ENCODE measurements at regions not wholly inside any gene's neighbourhood (a gene's known extent, or its start where the extent isn't known, plus 50 kb on each side); places are given as distances from the start of the nearest gene placed in this dataset.
"Not testable (repeated sequence)": the region's sequence is repeated elsewhere in the genome, so short reads cannot be mapped to it uniquely, and the experiment has no call there.

GRCh38 chr6:122931916-122932315 lies 64.1 kb upstream of the CLVS2 start:
- H3K4me2 ChIP-seq: no peak overlapping the region
- no peak overlapping the region for H3K27ac ChIP-seq (ENCODE audit: low read depth in 2 of 2, low read length in 1 of 2)
- H3K9ac ChIP-seq: no peak overlapping the region
- no peaks in the 10 kb centered on the region for H3F3A ChIP-seq (replicated peaks; ENCODE audit: insufficient read depth)
- H3K9me2 ChIP-seq: no peaks in the 10 kb centered on the region
- H4K20me1 ChIP-seq (ENCODE audit: insufficient read depth): no peaks in the 10 kb centered on the region
- no peak for DNase-seq
- TF ChIP-seq TAF1 (IDR thresholded peaks at IDR 0.05; ENCODE audit: borderline replicate concordance, low read depth, low read length) (no peak), FOSL2 (IDR thresholded peaks at IDR 0.05; ENCODE audit: borderline replicate concordance, low read depth) (no peak), RXRA (IDR thresholded peaks at IDR 0.05; ENCODE audit: borderline replicate concordance, low read depth) (no peak), NFIC (IDR thresholded peaks at IDR 0.05; ENCODE audit: borderline replicate concordance) (no peak), PBX3 (IDR thresholded peaks at IDR 0.05) (no peak)
- no peak overlapping the region for H2AFZ ChIP-seq (ENCODE audit: low read depth)
- H3K27me3 ChIP-seq (ENCODE audit: insufficient read depth): no peaks in the 10 kb centered on the region
- H3K79me2 ChIP-seq (ENCODE audit: insufficient read depth): no peaks in the 10 kb centered on the region
- no peaks in the 10 kb centered on the region for H3K4me1 ChIP-seq (ENCODE audit: control insufficient read depth in 1 of 2, insufficient read depth in 2 of 2, low read depth in 1 of 2, low read length in 1 of 2)
- H3K9me3 ChIP-seq: no peaks in the 10 kb centered on the region
- H3K4me3 ChIP-seq (ENCODE audit: low read depth in 2 of 2, low read length in 1 of 2): no peak overlapping the region
- ChIA-PET CTCF (interaction anchor here (0.8 to 0.9 kb wide), 2 partner anchors 15 to 385 kb away, joined by 3 read pairs; no protein-coding TSS in a partner anchor), POLR2A (no interaction called here)
- H3K36me3 ChIP-seq (replicated peaks in 1 of 2; ENCODE audit: control insufficient read depth in 1 of 2, insufficient read depth in 2 of 2, low read length in 1 of 2): no peaks in the 10 kb centered on the region

GRCh38 chr6:122944936-122945335 lies 51.1 kb upstream of the CLVS2 start:
- no CpG with 5 or more reads among the region's 6 CpGs for WGBS (ENCODE audit: low lambda C conversion rate)
- H3K27me3 ChIP-seq (ENCODE audit: insufficient read depth); H3F3A ChIP-seq (replicated peaks; ENCODE audit: insufficient read depth); DNase-seq; H2AFZ ChIP-seq (ENCODE audit: low read depth); H3K27ac ChIP-seq (ENCODE audit: low read depth in 2 of 2, low read length in 1 of 2); H3K36me3 ChIP-seq (replicated peaks in 1 of 2; ENCODE audit: control insufficient read depth in 1 of 2, insufficient read depth in 2 of 2, low read length in 1 of 2); POLR2A ChIA-PET; H4K20me1 ChIP-seq (ENCODE audit: insufficient read depth); H3K9me2 ChIP-seq; H3K4me1 ChIP-seq (ENCODE audit: control insufficient read depth in 1 of 2, insufficient read depth in 2 of 2, low read depth in 1 of 2, low read length in 1 of 2); H3K4me2 ChIP-seq; H3K9me3 ChIP-seq; H3K9ac ChIP-seq; H3K79me2 ChIP-seq (ENCODE audit: insufficient read depth); H3K4me3 ChIP-seq (ENCODE audit: low read depth in 2 of 2, low read length in 1 of 2): not testable (repeated sequence)
- CTCF ChIA-PET: interaction anchor here (2.8 to 3.5 kb wide), 2 partner anchors 75 to 375 kb away, joined by 12 to 45 read pairs; no protein-coding TSS in a partner anchor

Data from SK-N-SH (cell line).